ENCODE measurements at regions not wholly inside any gene's neighbourhood (a gene's known extent, or its start where the extent isn't known, plus 50 kb on each side); places are given as distances from the start of the nearest gene placed in this dataset.

GRCh38 chr3:65096110-65096745 is 408.4 kb upstream of the ADAMTS9 start (continued):
- no peak for TF ChIP-seq NRF1 (conservative IDR thresholded peaks at IDR 0.05; ENCODE audit: low read depth, low read length)
- no peak for TF ChIP-seq CEBPB (IDR thresholded peaks at IDR 0.05; ENCODE audit: borderline replicate concordance in 1 of 2, low read depth in 2 of 2, low read length in 2 of 2)
- TF ChIP-seq SP1 (IDR thresholded peaks at IDR 0.05; ENCODE audit: low read depth, low read length), result no peak

GRCh38 chr3:65094723-65095122 is 406.9 kb upstream of the ADAMTS9 start:
- H3K4me3 ChIP-seq, result no peak overlapping the region
- ChIA-PET CTCF (no interaction called here), SMC1A (ENCODE audit: uncharacterized antibody, unreplicated experiment) (no interaction called here), RAD21 (ENCODE audit: unreplicated experiment) (no interaction called here), POLR2A (no interaction called here)
- TF ChIP-seq RAD51 (IDR thresholded peaks at IDR 0.05) (no peak), E2F4 (IDR thresholded peaks at IDR 0.05; ENCODE audit: low read depth, low read length) (no peak), SUZ12 (IDR thresholded peaks at IDR 0.05; ENCODE audit: unreplicated experiment) (no peak), RAD21 (IDR thresholded peaks at IDR 0.05; ENCODE audit: insufficient read depth, low read depth, low read length) (no peak), POLR2AphosphoS2 (IDR thresholded peaks at IDR 0.05; ENCODE audit: low read depth, low read length) (no peak), EZH2 (IDR thresholded peaks at IDR 0.05; ENCODE audit: borderline replicate concordance, control insufficient read depth, low read depth, low read length) (no peak), ZBTB4 (CRISPR knock-in tag; IDR thresholded peaks at IDR 0.05) (no peak), RUNX3 (IDR thresholded peaks at IDR 0.05; ENCODE audit: low read length) (no peak), GABPA (IDR thresholded peaks at IDR 0.05; ENCODE audit: low read depth) (no peak), SMAD1 (IDR thresholded peaks at IDR 0.05; ENCODE audit: low read depth, partially characterized antibody) (no peak)
- DNase-seq (ENCODE audit: low read depth, low spot score) (no peak), FAIRE-seq (no peak), ATAC-seq (no peak)
- H3K27ac ChIP-seq (ENCODE audit: control insufficient read depth, insufficient read depth), result no peak overlapping the region
- no peaks in the 10 kb centered on the region for H3K4me1 ChIP-seq (ENCODE audit: control insufficient read depth, insufficient read depth, low read length)
- intact Hi-C loops (cut with micrococcal nuclease; ENCODE audit: unreplicated experiment), result no loop called here
- no peak overlapping the region for H3K4me2 ChIP-seq (ENCODE audit: control insufficient read depth, insufficient read depth)
- no TSS peak for BruUV-seq (replicated peaks)
- in situ Hi-C loops (cut with MboI), result no loop called here
- no peaks in the 10 kb centered on the region for H4K20me1 ChIP-seq (ENCODE audit: control insufficient read depth, insufficient read depth)
- H3K9me3 ChIP-seq (replicated peaks; ENCODE audit: control insufficient read depth, insufficient read depth, low read length), result no peaks in the 10 kb centered on the region
- H2AFZ ChIP-seq (ENCODE audit: control insufficient read depth, low read depth, low read length), result no peak overlapping the region
- H3K79me2 ChIP-seq (ENCODE audit: control insufficient read depth, insufficient read depth, low read length), result no peaks in the 10 kb centered on the region
- no peaks in the 10 kb centered on the region for H3K27me3 ChIP-seq (replicated peaks in 1 of 2; ENCODE audit: control insufficient read depth in 2 of 2, insufficient read depth in 2 of 2, low read length in 1 of 2)
- no peaks in the 10 kb centered on the region for H3K36me3 ChIP-seq (ENCODE audit: control insufficient read depth in 2 of 2, insufficient read depth in 2 of 2, low read length in 1 of 2)
- H3K9ac ChIP-seq (ENCODE audit: control insufficient read depth, insufficient read depth, low read length), result no peak overlapping the region

All from GM12878 (cell line).